ENCODE measurements at regions not wholly inside any gene's neighbourhood (a gene's known extent, or its start where the extent isn't known, plus 50 kb on each side); places are given as distances from the start of the nearest gene placed in this dataset.

- WGBS (ENCODE audit: insufficient coverage) = 100% methylated on average over 2 of the region's 5 CpGs
- Histone ChIP-seq H3K4me3 (ENCODE audit: control extremely low read depth in 1 of 5, extremely low read depth in 1 of 5, insufficient read depth in 1 of 5, low read depth in 2 of 5, low read length in 4 of 5) (no peak overlapping the region), H3K27ac (ENCODE audit: low read length in 2 of 2) (no peak overlapping the region), H2AFZ (ENCODE audit: insufficient read depth, low read depth, low read length, poor library complexity, severe bottlenecking) (no peak overlapping the region), H4K20me1 (ENCODE audit: control insufficient read depth, insufficient read depth, low read length, poor library complexity, severe bottlenecking) (no peaks in the 10 kb centered on the region), H3K4me1 (ENCODE audit: control insufficient read depth in 2 of 2, insufficient read depth in 2 of 2, low read length in 2 of 2) (no peaks in the 10 kb centered on the region), H3K4me2 (replicated peaks; ENCODE audit: low read depth, low read length, poor library complexity, severe bottlenecking) (no peak overlapping the region), H3K79me2 (ENCODE audit: control insufficient read depth, insufficient read depth, low read length) (no peaks in the 10 kb centered on the region), H3K27me3 (replicated peaks in 1 of 4; ENCODE audit: control extremely low read depth in 1 of 4, control insufficient read depth in 3 of 4, insufficient read depth in 4 of 4, low read length in 3 of 4) (no peaks in the 10 kb centered on the region), H3K36me3 (replicated peaks in 1 of 2; ENCODE audit: control extremely low read depth in 1 of 2, control insufficient read depth in 1 of 2, extremely low read depth in 1 of 2, insufficient read depth in 2 of 2, low read length in 1 of 2) (no peaks in the 10 kb centered on the region), H3K9ac (ENCODE audit: low read length) (no peak overlapping the region), H3K9me3 (ENCODE audit: control extremely low read depth in 1 of 3, control insufficient read depth in 2 of 3, insufficient read depth in 1 of 3, low read length in 2 of 3) (no peaks in the 10 kb centered on the region)
- no peaks in the 10 kb centered on the region for H3K9me3 Mint-ChIP-seq (ENCODE audit: insufficient read depth)
- CTCF ChIA-PET = no interaction called here
- intact Hi-C loops (cut with micrococcal nuclease) = no loop called here
- no peaks in the 10 kb centered on the region for H3K4me1 Mint-ChIP-seq
- no peak overlapping the region for H3K27ac Mint-ChIP-seq
- H3K27me3 Mint-ChIP-seq = no peaks in the 10 kb centered on the region
- ATAC-seq (ENCODE audit: low read depth) = no peak
- POLR2A ChIA-PET = no interaction called here
- DNase-seq = no peak
- no peak overlapping the region for H3K4me3 Mint-ChIP-seq
- TF ChIP-seq EZH2 (IDR thresholded peaks at IDR 0.05; ENCODE audit: borderline replicate concordance, insufficient read depth, low read depth, low read length, poor library complexity, severe bottlenecking) = no peak
- TF ChIP-seq, protein P1, sequence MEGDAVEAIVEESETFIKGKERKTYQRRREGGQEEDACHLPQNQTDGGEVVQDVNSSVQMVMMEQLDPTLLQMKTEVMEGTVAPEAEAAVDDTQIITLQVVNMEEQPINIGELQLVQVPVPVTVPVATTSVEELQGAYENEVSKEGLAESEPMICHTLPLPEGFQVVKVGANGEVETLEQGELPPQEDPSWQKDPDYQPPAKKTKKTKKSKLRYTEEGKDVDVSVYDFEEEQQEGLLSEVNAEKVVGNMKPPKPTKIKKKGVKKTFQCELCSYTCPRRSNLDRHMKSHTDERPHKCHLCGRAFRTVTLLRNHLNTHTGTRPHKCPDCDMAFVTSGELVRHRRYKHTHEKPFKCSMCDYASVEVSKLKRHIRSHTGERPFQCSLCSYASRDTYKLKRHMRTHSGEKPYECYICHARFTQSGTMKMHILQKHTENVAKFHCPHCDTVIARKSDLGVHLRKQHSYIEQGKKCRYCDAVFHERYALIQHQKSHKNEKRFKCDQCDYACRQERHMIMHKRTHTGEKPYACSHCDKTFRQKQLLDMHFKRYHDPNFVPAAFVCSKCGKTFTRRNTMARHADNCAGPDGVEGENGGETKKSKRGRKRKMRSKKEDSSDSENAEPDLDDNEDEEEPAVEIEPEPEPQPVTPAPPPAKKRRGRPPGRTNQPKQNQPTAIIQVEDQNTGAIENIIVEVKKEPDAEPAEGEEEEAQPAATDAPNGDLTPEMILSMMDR (IDR thresholded peaks at IDR 0.05) = no peak
Observed at GRCh38 chr2:111689941-111690340, 194.1 kb downstream of the ANAPC1 start.

GRCh38 chr2:111691164-111691875, 192.7 kb downstream of the ANAPC1 start:
- Histone ChIP-seq H3K4me3 (ENCODE audit: control extremely low read depth in 1 of 5, extremely low read depth in 1 of 5, insufficient read depth in 1 of 5, low read depth in 2 of 5, low read length in 4 of 5) (no peak overlapping the region), H3K4me1 (ENCODE audit: control insufficient read depth in 2 of 2, insufficient read depth in 2 of 2, low read length in 2 of 2) (no peaks in the 10 kb centered on the region), H3K9me3 (ENCODE audit: control extremely low read depth in 1 of 3, control insufficient read depth in 2 of 3, insufficient read depth in 1 of 3, low read length in 2 of 3) (no peaks in the 10 kb centered on the region), H3K27me3 (replicated peaks in 1 of 4; ENCODE audit: control extremely low read depth in 1 of 4, control insufficient read depth in 3 of 4, insufficient read depth in 4 of 4, low read length in 3 of 4) (no peaks in the 10 kb centered on the region), H3K36me3 (replicated peaks in 1 of 2; ENCODE audit: control extremely low read depth in 1 of 2, control insufficient read depth in 1 of 2, extremely low read depth in 1 of 2, insufficient read depth in 2 of 2, low read length in 1 of 2) (no peaks in the 10 kb centered on the region), H4K20me1 (ENCODE audit: control insufficient read depth, insufficient read depth, low read length, poor library complexity, severe bottlenecking) (no peaks in the 10 kb centered on the region), H2AFZ (ENCODE audit: insufficient read depth, low read depth, low read length, poor library complexity, severe bottlenecking) (no peak overlapping the region), H3K9ac (ENCODE audit: low read length) (no peak overlapping the region), H3K79me2 (ENCODE audit: control insufficient read depth, insufficient read depth, low read length) (no peaks in the 10 kb centered on the region), H3K4me2 (replicated peaks; ENCODE audit: low read depth, low read length, poor library complexity, severe bottlenecking) (no peak overlapping the region), H3K27ac (ENCODE audit: low read length in 2 of 2) (no peak overlapping the region)
- intact Hi-C loops (cut with micrococcal nuclease) = no loop called here
- CTCF ChIA-PET = interaction anchor here (1.2 kb wide), 1 partner anchor 14 kb away, joined by 3 read pairs; no protein-coding TSS in a partner anchor
- no peaks in the 10 kb centered on the region for H3K4me1 Mint-ChIP-seq
- TF ChIP-seq, protein P1 (IDR thresholded peaks at IDR 0.05) = no peak
- TF ChIP-seq EZH2 (IDR thresholded peaks at IDR 0.05; ENCODE audit: borderline replicate concordance, insufficient read depth, low read depth, low read length, poor library complexity, severe bottlenecking) = no peak
- no peak overlapping the region for H3K27ac Mint-ChIP-seq
- POLR2A ChIA-PET = no interaction called here
- WGBS (ENCODE audit: insufficient coverage) = 100% methylated on average over 2 of the region's 5 CpGs
- no peak overlapping the region for H3K4me3 Mint-ChIP-seq
- ATAC-seq (ENCODE audit: low read depth) (no peak), DNase-seq (no peak)
- no peaks in the 10 kb centered on the region for H3K9me3 Mint-ChIP-seq (ENCODE audit: insufficient read depth)
- H3K27me3 Mint-ChIP-seq = peaks cover 3% of the 10 kb centered on the region
